HCEC 1CT (cell line): ENCODE measurements at regions not wholly inside any gene's neighbourhood (a gene's known extent, or its start where the extent isn't known, plus 50 kb on each side); places are given as distances from the start of the nearest gene placed in this dataset.
"Not testable (repeated sequence)": the region's sequence is repeated elsewhere in the genome, so short reads cannot be mapped to it uniquely, and the experiment has no call there.

Source experiments
- DNase-seq: peaks from one replicate; pipeline ENCODE4 v3.0.0-alpha.2; 2017

DNA sequence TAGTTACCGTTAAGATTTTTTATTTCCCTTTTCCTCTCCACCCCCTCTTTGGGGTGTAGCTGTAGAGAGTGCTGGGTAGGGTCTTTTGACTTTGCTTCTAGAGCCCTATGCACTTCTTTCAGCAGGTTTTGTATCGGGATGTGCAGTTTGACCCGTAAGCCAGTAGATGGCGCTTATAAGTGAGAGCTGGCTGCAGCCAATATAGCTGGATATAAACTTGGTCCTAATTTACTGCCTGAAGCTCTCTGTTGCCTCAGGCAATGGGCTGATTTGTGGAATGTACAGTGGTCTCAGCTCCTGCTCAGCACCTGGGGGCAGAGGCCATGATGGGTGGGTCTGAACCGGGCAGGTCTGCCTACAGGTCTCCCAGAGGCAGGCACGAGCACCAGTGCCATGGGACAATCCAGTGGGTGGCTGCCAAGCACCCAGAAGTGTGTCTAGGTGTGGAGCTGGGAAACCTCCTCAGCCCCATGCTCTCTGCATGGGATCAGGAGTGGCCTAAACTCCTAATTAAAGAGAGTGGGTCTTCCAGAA lies 146.5 kb downstream of the SPANXN1 start:
- no peak for DNase-seq

- DNase-seq = no peak
Measured at GRCh38 chrX:145394344-145394743, 147.0 kb downstream of the SPANXN1 start.

- no peak for DNase-seq
Measured at GRCh38 chrX:145396612-145397011, 149.3 kb downstream of the SPANXN1 start.

- no peak for DNase-seq
Measured at GRCh38 chrX:145405012-145405411, 157.7 kb downstream of the SPANXN1 start.

DNA sequence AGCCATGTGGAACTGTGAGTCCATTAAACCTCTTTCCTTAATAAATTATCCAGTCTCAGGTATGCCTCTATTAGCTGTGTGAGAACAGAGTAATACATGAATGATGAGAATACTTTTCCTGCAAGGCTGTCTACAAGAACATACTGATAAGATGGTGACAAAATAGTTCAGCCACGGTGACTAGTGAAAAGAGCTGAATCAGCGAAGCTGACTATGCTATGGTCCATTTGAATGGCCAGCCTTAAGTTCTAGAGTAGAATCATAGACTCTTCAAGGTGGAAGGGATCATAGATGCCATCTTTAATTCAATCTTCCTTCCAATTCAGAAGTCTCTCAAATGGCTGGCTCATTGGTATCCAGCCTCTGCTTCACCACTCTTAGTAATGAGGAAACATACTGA lies 163.3 kb downstream of the SPANXN1 start:
- no peak for DNase-seq

DNA sequence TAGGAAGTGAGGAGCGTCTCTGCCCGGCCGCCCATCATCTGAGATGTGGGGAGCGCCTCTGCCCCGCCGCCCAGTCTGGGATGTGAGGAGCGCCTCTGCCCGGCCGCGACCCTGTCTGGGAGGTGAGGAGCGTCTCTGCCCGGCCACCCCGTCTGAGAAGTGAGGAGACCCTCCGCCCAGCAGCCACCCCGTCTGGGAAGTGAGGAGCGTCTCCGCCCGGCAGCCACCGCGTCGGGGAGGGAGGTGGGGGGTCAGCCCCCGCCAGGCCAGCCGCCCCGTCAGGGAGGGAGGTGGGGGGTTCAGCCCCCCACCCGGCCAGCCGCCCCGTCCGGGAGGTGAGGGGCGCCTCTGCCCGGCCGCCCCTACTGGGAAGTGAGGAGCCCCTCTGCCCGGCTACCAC lies 188.9 kb downstream of the SPANXN1 start:
- not testable (repeated sequence) for DNase-seq

DNA sequence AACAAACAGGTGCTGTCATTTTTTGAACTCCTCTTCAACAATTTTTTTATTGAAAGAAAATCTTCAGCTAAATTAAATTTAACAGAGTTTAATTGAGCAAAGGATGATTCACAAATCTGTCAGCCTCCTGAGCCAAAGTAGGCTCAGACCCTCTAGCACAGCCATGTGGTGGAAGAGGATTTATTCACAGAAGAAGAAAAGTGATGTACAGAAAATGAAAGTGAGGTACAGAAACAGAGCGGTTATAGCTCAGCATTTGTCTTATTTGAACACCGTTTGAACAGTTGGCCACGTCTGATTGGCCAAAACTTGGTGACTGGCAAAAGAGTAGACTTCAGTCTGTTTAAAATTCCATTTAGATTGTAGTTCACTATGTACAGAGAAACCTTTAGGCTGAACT lies 217.3 kb downstream of the SPANXN1 start:
- DNase-seq = no peak

DNA sequence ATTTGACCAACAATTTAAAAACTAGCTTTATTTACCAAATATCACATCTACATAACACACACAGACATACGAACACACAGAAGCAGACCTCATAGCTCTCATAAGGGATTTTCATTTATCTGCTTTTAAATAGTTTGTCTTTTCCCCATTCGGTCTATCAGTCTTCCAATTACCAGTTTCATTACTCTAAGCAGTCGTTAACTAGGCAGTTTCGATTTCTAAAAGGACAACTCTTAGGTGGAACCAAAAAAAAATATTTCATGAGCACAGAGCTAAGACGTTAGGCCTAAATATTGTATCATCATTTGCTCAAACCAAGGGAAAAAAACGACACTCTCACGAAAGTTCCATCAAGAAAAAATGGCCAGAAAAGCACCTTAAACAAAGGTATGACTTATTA lies 228.4 kb downstream of the SPANXN1 start:
- DNase-seq = no peak

GRCh38 chrX:145484740-145485139 lies 237.4 kb downstream of the SPANXN1 start:
- no peak for DNase-seq

DNA sequence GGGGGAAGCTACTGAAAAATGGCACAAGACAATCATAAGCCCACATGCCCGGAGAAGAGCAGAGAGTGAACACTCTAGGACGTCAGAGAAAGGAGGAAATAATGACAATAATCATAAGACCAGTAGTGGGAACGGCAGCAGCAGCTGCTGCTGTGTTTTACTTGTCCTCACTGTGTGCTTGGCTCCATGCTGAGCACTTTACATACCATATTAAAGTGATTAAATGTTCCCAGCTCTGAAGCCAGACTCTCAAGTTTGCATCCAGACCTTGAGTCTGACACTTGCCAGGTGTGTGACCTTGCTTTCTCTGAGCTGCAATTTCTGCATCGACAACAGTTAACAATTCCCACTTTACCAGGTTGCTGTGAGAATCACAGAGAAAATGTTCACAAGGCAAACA lies 255.4 kb downstream of the SPANXN1 start:
- no peak for DNase-seq

DNA sequence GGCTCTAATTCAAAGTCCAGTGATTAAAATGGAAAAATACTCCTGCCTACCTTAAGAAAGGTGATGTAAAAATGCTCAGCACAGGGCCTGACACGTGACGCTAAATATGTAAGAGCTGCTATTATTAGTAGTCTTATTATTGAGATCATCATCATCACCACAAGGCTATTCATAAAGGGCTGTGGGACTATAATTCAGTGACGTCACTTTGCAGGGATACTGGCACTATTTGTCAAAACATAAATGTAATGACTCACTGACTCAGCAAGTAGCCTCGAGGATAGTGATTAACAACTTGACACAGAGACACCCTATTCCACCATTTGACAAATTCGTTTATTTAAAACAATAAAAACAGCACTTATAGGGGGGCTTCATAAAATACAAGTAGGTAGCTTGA lies 258.9 kb downstream of the SPANXN1 start:
- no peak for DNase-seq

DNA sequence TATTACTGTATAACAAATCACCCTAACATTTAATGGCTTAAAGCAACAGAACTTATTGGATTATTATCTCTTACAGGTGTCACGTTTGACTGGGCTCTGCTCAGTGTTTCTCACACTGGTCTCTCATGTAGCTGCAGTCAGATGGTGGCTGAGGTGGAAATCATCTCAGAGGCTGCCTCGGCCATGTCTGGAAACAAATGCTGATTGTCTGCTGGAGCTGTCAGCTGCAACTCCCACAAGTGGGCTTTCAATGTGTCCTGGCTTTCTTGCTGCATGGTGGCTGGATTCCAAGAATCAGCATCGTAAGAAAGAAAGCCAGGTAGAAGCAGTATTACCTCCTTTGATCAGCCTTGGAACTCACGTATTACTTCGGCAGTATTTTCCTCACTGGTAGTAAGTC lies 277.6 kb downstream of the SPANXN1 start:
- no peak for DNase-seq

DNA sequence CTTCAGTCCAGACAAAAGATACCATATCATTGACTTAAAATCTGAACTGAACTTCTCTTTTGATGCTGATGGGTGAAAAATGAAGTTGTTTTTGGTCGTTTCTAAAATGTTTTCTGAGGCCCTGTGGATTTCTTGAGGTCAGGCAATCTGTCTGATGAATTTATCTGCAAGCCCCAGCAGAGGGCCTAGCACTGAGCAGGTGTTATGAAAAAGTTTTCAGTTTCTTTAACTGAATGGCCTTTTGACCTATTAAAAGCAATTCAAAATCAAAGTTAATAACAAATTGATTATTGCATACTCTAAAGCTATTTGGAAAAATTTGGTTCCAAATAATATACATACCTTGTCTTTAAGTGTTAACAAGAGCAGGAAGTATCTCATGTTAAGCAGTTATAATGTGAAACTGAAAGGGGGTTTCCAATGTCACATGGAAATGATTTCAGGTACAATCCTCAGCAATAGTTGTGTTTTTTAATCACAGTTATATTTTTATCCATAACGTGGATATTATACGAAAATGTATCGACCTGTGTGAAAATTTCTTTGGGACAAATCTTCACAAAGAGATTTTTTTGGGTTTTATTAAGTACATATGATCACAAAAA lies 285.0 kb downstream of the SPANXN1 start:
- DNase-seq = no peak

DNA sequence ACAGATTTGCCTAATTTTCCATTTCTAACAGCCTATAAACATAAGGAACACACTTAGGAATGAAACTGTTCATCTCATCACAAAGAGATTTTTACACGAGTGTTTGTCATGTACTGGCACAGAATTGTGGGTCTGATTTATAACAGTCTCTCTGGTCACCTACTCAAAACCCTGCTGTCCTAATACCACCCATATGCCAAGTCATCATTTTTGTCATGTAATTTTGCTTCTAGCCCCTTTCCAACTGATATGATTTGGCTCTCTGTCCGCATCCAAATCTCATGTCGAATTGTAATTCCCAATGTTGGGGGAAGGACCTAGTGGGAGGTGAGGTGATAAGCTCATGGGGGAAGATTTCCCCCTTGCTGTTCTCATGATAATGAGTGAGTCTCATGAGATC lies 284.1 kb upstream of the SLITRK2 start:
- DNase-seq = no peak

- no peak for DNase-seq
Measured at GRCh38 chrX:145549496-145549895, 268.1 kb upstream of the SLITRK2 start.

- no peak for DNase-seq
Measured at GRCh38 chrX:145552643-145553042, 265.0 kb upstream of the SLITRK2 start.

DNA sequence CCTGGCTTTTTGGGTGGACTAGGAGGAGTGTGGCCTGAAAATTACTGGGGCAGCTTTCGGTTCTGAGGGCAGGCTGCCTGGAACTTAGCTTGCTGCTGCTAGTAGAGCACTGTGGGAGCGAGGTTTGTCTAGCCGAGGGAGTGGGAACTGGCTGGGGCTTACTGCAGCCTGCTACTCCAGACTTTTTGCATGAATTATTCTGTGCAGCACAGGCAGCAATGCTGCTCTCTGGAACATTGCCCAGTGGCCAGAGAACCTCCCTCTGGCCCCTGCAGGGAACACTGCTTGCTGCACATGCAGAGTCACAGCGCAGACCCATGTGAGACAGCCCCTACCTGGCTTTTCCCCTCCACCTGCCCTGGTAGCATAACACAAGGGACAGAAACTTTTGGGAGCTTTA lies 263.9 kb upstream of the SLITRK2 start:
- DNase-seq = no peak

DNA sequence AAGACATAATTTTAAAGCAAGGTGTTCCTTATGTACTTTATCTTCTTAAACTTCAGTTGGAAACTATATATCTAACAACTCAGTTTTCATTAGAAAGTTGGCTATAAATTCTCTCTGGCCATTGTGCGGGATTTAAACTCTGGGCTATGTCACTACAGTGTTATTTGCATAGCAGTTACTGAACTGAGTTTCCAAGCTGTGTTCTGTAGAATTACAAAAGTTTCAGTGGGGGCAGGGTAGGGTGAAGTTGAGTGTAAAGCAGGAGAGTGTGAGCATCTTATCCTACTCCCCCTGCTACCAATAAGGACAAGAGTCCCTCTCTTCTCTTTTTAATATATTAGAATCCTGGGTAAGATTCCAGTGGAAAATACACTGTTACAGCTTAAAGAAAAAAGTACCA lies 254.5 kb upstream of the SLITRK2 start:
- no peak for DNase-seq

DNA sequence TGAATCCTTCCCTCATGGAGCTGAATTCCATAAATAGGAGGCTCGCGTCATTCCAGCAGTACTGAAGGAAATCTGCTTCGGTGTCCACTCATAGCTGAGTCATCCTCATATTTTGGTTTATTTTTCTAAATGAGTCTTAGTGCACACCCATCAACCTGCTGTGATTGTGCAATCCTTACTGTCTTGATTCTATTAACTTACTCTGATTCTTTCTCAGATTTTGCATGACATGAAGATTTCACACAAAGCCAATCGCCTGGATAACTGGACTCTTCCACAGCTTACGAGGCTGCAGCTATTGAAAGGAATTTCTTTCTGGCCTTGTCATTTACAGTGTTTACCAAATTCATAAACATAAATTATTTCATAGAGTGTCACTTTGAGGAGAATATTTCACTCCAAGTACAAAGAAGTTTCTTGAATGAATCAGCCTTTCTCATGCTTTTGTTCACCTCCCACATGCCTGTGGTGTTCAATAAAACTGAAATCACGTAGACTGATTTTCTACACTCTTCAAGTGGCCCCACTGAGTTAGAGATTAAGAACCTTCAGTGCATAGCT lies 207.6 kb upstream of the SLITRK2 start:
- DNase-seq = peak; percentile 75

GRCh38 chrX:145613894-145614293 lies 203.7 kb upstream of the SLITRK2 start:
- DNase-seq = no peak

DNA sequence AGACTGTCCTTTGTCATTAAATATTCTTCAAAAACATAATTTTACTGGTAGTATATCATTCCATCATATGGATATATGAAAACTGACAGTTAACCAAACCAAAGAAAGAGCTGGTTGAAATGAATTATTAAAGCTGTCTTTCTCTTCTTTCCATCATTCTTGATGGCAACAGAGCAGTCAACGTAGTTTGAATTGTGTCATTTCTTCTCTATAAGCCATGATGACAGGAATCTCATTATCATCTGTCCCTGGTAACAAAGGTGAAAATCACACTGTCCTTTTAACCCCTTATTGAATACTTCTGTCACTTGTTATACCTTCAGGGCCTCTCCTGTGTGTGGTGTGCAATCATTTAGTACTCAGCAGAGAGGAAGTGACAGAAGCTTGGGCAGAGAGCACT lies 197.0 kb upstream of the SLITRK2 start:
- no peak for DNase-seq

- DNase-seq = no peak
Measured at GRCh38 chrX:145623453-145623852, 194.2 kb upstream of the SLITRK2 start.

DNA sequence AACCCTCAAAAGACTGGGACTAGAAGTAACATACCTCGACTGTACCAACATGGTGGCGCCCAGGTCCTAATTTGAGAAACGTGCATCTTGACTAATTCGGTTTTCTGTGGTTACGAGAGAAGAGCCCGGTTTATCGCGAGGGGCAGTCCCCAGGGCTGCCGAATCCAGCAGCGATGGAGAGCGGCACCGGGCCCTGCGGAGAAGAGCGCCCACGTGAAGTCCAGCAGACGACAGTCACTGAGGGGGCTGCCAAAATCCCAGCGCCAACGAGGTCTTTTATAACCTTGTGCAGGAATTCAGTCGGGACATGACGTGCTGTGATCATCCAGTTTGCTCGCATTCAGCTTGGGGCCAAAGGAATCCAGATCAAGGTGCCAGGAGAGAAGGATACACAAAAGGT lies 187.5 kb upstream of the SLITRK2 start:
- DNase-seq = no peak

- DNase-seq = no peak
Measured at GRCh38 chrX:145630806-145631435, 186.7 kb upstream of the SLITRK2 start.
